HL-60 (cell line): ENCODE measurements at regions not wholly inside any gene's neighbourhood (a gene's known extent, or its start where the extent isn't known, plus 50 kb on each side); places are given as distances from the start of the nearest gene placed in this dataset.

ENCODE experiments used
- CTCF ChIP-seq: IDR thresholded peaks from one replicate; pipeline ENCODE4 v1.5.1; 2011; ENCODE audit warnings: low read length, control low read depth, inconsistent platforms; ENCODE audit not compliant: insufficient read depth
- POLR2AphosphoS5 ChIP-seq: IDR thresholded peaks from 2 replicates; pipeline ENCODE4 v1.6.1; 2012; ENCODE audit warnings: low read depth
- SPI1 ChIP-seq: IDR thresholded peaks from 2 replicates; pipeline ENCODE4 v1.6.1; 2012; ENCODE audit warnings: low read depth, mild to moderate bottlenecking, borderline replicate concordance

GRCh38 chr11:134801570-134801969, 389.5 kb upstream of the B3GAT1 start:
- TF ChIP-seq CTCF = no peak
- no peak for TF ChIP-seq POLR2AphosphoS5
- TF ChIP-seq SPI1 = no peak
